Neuronal stem cell (in vitro differentiated cells): ENCODE measurements at regions not wholly inside any gene's neighbourhood (a gene's known extent, or its start where the extent isn't known, plus 50 kb on each side); places are given as distances from the start of the nearest gene placed in this dataset.

Experiments
- DNase-seq: peaks from one replicate; pipeline ENCODE4 v3.0.0-alpha.2; 2013; ENCODE audit warnings: low spot score
- H2AFZ ChIP-seq: one replicate; pipeline ENCODE4 v1.6.1; 2013; ENCODE audit warnings: mild to moderate bottlenecking, low read length, inconsistent platforms
- H2AK5ac ChIP-seq: 2 replicates; pipeline ENCODE4 v1.6.1; 2013; ENCODE audit warnings: low read depth, mild to moderate bottlenecking, inconsistent platforms, low read length, moderate library complexity, mixed read lengths
- H2BK120ac ChIP-seq: 2 replicates; pipeline ENCODE4 v1.6.1; 2013; ENCODE audit warnings: low read depth, mild to moderate bottlenecking, inconsistent platforms, low read length, moderate library complexity, mixed read lengths
- H2BK12ac ChIP-seq: one replicate; pipeline ENCODE4 v1.6.1; 2013; ENCODE audit warnings: low read length, inconsistent platforms
- H2BK15ac ChIP-seq: 2 replicates; pipeline ENCODE4 v1.6.1; 2013; ENCODE audit warnings: mild to moderate bottlenecking, low read length, inconsistent platforms, mixed read lengths
- H2BK5ac ChIP-seq: one replicate; pipeline ENCODE4 v1.6.1; 2013; ENCODE audit warnings: inconsistent platforms, mild to moderate bottlenecking, low read length, moderate library complexity
- H3K14ac ChIP-seq: one replicate; pipeline ENCODE4 v1.6.1; 2013; ENCODE audit warnings: low read length, inconsistent platforms
- H3K18ac ChIP-seq: 2 replicates; pipeline ENCODE4 v1.6.1; 2013; ENCODE audit warnings: low read length, inconsistent platforms
- H3K23ac ChIP-seq: 2 replicates; pipeline ENCODE4 v1.6.1; 2013; ENCODE audit warnings: low read depth, mild to moderate bottlenecking, mixed read lengths, low read length, inconsistent platforms; ENCODE audit not compliant: poor library complexity
- H3K27ac ChIP-seq: replicated peaks from 3 replicates; pipeline ENCODE4 v1.5.1; 2013; ENCODE audit warnings: low read length, inconsistent platforms
- H3K27me3 ChIP-seq, 3 experiments: 2 replicates each; pipeline ENCODE4 v1.6.1; 2013; ENCODE audit warnings: low read length in 3 of 3, mild to moderate bottlenecking in 2 of 3, inconsistent platforms in 1 of 3, low read depth in 1 of 3, mixed read lengths in 1 of 3, moderate library complexity in 1 of 3; ENCODE audit not compliant: control insufficient read depth in 3 of 3, insufficient read depth in 3 of 3
- H3K36me3 ChIP-seq, 2 donors: replicated peaks in 1 of 2; 2 replicates each; pipeline ENCODE4 v1.6.1; 2013; ENCODE audit warnings: low read length in 2 of 2; ENCODE audit not compliant: control insufficient read depth in 2 of 2, insufficient read depth in 2 of 2
- H3K4ac ChIP-seq: 2 replicates; pipeline ENCODE4 v1.6.1; 2013; ENCODE audit warnings: inconsistent platforms, mild to moderate bottlenecking, low read length, moderate library complexity
- H3K4me1 ChIP-seq, 2 donors: 1 replicate in 1 of 2; 2 replicates in 1 of 2; pipeline ENCODE4 v1.6.1; 2013; ENCODE audit warnings: low read length in 2 of 2, low read depth in 1 of 2; ENCODE audit not compliant: control insufficient read depth in 2 of 2, insufficient read depth in 1 of 2
- H3K4me2 ChIP-seq: one replicate; pipeline ENCODE4 v1.6.1; 2013; ENCODE audit warnings: mild to moderate bottlenecking, low read length, inconsistent platforms; ENCODE audit not compliant: insufficient read depth, poor library complexity, severe bottlenecking
- H3K4me3 ChIP-seq, 2 donors: 2 replicates each; pipeline ENCODE4 v1.5.1; 2013; ENCODE audit warnings: low read length in 2 of 2, mild to moderate bottlenecking in 2 of 2, inconsistent platforms in 1 of 2, moderate library complexity in 1 of 2
- H3K79me1 ChIP-seq: one replicate; pipeline ENCODE4 v1.6.1; 2013; ENCODE audit warnings: low read depth, mild to moderate bottlenecking, inconsistent platforms, low read length, moderate library complexity
- H3K9ac ChIP-seq: one replicate; pipeline ENCODE4 v1.6.1; 2013; ENCODE audit warnings: mild to moderate bottlenecking, low read depth, low read length, inconsistent platforms; ENCODE audit not compliant: poor library complexity
- H3K9me3 ChIP-seq, 2 donors: replicated peaks in 1 of 2; 2 replicates each; pipeline versions ENCODE3 to v1.6.1; 2013; ENCODE audit warnings: low read length in 2 of 2, mild to moderate bottlenecking in 2 of 2, inconsistent platforms in 1 of 2, low read depth in 1 of 2, mixed read lengths in 1 of 2, moderate library complexity in 1 of 2; ENCODE audit not compliant: control insufficient read depth in 2 of 2, insufficient read depth in 1 of 2
- H4K8ac ChIP-seq: one replicate; pipeline ENCODE4 v1.6.1; 2013; ENCODE audit warnings: low read depth, mild to moderate bottlenecking, inconsistent platforms, low read length, moderate library complexity
- H4K91ac ChIP-seq: one replicate; pipeline ENCODE4 v1.6.1; 2013; ENCODE audit warnings: low read length, low read depth, mild to moderate bottlenecking, inconsistent platforms; ENCODE audit not compliant: poor library complexity
- WGBS, 2 donors: extraction: QIAGEN DNeasy Blood & Tissue Kit; methylation state at CpG; one replicate each; pipeline ENCODE4 v1.1.7; 2013; ENCODE audit warnings: missing lambda C conversion rate in 2 of 2, mixed read lengths in 1 of 2; ENCODE audit not compliant: insufficient read length in 2 of 2, insufficient replicate concordance in 1 of 2; ENCODE audit errors: extremely low coverage in 2 of 2; 5-methylcytosine and 5-hydroxymethylcytosine counted together

DNA sequence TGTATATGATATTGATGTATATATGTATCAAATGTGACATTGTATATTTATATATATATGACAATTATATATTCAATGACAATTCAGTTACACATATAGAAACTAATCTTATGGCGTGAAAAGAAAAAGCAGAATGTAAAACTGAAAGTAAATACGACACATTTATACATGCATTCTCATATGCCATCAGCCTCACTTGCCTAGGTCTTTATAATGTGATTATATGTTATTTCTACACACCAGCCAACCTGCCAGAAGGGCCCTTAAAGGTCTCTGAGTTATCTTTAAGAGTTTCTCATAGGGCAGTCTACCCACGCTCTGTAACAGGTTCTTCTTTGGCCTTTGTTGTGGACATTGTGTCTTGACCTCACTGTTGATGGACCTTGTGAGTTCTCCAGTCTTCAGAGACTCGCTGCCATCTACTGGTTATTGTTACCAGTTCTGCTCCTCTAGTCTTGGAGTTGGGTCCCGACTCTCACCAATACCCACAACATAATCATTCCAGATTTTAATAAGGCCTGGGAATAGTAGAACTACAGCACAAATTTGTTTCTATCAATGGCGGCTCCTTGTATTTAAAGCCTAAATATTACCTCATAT is 371.5 kb upstream of the GOLIM4 start:
- Histone ChIP-seq H4K91ac (no peak overlapping the region), H2BK12ac (no peak overlapping the region), H2BK120ac (no peak overlapping the region), H3K79me1 (no peaks in the 10 kb centered on the region), H3K4me3 (no peak overlapping the region), H3K18ac (no peak overlapping the region), H3K4me2 (no peak overlapping the region), H3K4ac (no peak overlapping the region), H3K27ac (no peak overlapping the region), H3K9ac (no peak overlapping the region), H3K9me3 (peaks cover 2 to 22% of the 10 kb centered on the region in 2 donors), H2AK5ac (no peak overlapping the region), H3K36me3 (no peaks in the 10 kb centered on the region), H3K23ac (no peak overlapping the region), H3K4me1 (peaks cover 4 to 7% of the 10 kb centered on the region in 2 donors), H3K14ac (no peak overlapping the region), H2BK5ac (no peak overlapping the region), H4K8ac (no peak overlapping the region), H3K27me3 (no peaks in the 10 kb centered on the region), H2AFZ (no peak overlapping the region), H2BK15ac (no peak overlapping the region)
- DNase-seq, result peak; percentile 17
- WGBS, 2 donors, result no CpG with 5 or more reads among the region's 6 CpGs

DNA sequence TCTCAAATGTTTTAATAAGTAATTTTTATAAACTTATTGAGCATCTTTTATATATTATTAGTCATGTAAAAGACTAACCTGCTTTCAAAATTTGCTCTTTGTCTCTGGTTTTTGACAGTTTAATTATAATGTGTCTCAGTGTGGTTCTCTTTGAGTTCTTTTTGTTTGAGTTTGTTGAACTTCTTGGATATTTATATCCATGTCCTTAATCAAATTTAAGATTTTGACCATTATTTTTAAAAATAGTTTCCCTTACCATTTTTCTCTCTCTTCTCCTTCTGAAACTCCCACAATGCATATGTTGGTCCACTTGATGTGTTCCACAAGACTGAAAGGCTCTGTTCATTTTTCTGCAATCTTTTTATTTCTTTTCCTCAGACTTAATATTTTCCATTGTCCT is 366.1 kb upstream of the GOLIM4 start:
- H3K79me1 ChIP-seq, result no peaks in the 10 kb centered on the region
- peaks cover 2 to 36% of the 10 kb centered on the region in 2 donors for H3K9me3 ChIP-seq
- H3K27me3 ChIP-seq, result no peaks in the 10 kb centered on the region
- H3K4me1 ChIP-seq, result peaks cover 0 to 3% of the 10 kb centered on the region in 2 donors
- no peak overlapping the region for H3K14ac ChIP-seq
- no peaks in the 10 kb centered on the region for H3K36me3 ChIP-seq
- no peak overlapping the region for H3K23ac ChIP-seq
- no peak overlapping the region for H3K27ac ChIP-seq
- no peak overlapping the region for H2BK15ac ChIP-seq
- H3K4ac ChIP-seq, result no peak overlapping the region
- no peak overlapping the region for H4K8ac ChIP-seq
- no peak overlapping the region for H3K4me3 ChIP-seq
- H3K4me2 ChIP-seq, result no peak overlapping the region
- H2BK120ac ChIP-seq, result no peak overlapping the region
- no peak overlapping the region for H2AK5ac ChIP-seq
- no peak for DNase-seq
- no peak overlapping the region for H4K91ac ChIP-seq
- H2BK5ac ChIP-seq, result no peak overlapping the region
- H3K9ac ChIP-seq, result no peak overlapping the region
- H3K18ac ChIP-seq, result no peak overlapping the region
- H2BK12ac ChIP-seq, result no peak overlapping the region
- H2AFZ ChIP-seq, result no peak overlapping the region

DNA sequence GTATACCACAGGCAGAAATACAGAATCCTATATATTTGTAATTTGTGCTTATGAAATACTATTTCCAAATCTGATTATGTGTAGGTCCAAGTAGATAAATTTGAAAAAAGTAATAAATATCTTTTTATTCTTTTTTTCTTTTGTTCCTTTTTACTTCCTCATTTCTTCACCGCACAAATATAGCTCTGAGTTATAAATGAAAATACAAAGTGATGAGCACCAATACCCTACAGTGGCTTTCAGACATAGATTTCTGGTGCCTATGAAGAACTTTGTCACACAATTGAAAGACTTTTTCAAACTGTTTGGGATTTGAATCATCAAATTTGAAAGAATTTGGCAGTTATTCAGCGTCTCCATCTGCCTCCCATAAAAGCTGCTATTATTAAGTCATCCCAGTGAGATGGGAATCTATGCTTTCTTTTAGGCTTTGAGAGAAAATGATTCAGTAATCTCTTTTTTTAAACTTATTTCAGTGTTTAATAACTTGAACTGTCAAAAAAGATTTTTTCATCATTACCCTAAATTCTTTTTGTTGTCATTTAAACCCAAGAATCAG is 363.6 kb upstream of the GOLIM4 start:
- Histone ChIP-seq H3K36me3 (no peaks in the 10 kb centered on the region), H3K23ac (no peak overlapping the region), H3K9me3 (peaks cover 2 to 23% of the 10 kb centered on the region in 2 donors), H2BK15ac (no peak overlapping the region), H2BK5ac (no peak overlapping the region), H2AK5ac (no peak overlapping the region), H3K27ac (no peak overlapping the region), H2BK120ac (no peak overlapping the region), H3K9ac (no peak overlapping the region), H3K4ac (no peak overlapping the region), H4K8ac (no peak overlapping the region), H4K91ac (no peak overlapping the region), H3K4me2 (no peak overlapping the region), H3K14ac (no peak overlapping the region), H3K18ac (no peak overlapping the region), H2AFZ (no peak overlapping the region), H3K4me1 (peaks cover 0 to 3% of the 10 kb centered on the region in 2 donors), H2BK12ac (no peak overlapping the region), H3K79me1 (no peaks in the 10 kb centered on the region), H3K4me3 (no peak overlapping the region), H3K27me3 (no peaks in the 10 kb centered on the region)
- WGBS, 2 donors, result no CpG with 5 or more reads among the region's 2 CpGs
- no peak for DNase-seq

DNA sequence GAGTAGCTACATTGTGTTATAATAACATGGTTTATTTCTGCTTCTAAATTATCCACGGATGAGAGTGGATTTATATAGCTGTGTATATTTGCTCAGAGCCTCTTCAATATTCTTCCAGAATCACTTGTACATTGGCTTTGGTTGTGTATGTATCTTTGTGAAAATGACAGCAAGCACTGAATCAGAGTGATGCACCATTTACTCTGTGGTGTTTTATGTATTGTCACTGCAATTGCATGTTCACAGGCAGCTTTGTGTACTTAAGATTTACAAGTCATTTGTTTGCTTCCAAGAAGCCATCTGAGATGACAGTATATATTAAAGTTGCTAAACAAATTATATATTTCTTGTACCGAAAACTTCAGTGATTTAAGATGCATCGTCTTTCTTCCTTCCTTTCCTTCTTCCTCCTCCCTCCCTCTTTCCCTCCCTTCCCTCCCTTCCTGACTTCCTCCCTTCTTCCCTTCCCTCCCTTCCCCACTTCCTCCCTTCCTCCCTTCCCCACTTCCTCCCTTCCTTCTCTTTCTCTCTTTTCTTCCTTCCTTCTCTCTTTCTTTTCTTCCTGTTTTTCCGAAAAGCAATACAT is 362.3 kb upstream of the GOLIM4 start:
- Histone ChIP-seq H3K27me3 (no peaks in the 10 kb centered on the region), H3K4ac (no peak overlapping the region), H4K91ac (no peak overlapping the region), H3K79me1 (no peaks in the 10 kb centered on the region), H2BK12ac (no peak overlapping the region), H3K14ac (no peak overlapping the region), H2BK5ac (no peak overlapping the region), H3K4me2 (no peak overlapping the region), H3K23ac (no peak overlapping the region), H2BK15ac (no peak overlapping the region), H3K4me3 (no peak overlapping the region), H3K4me1 (peaks cover 0 to 3% of the 10 kb centered on the region in 2 donors), H4K8ac (no peak overlapping the region), H2AK5ac (no peak overlapping the region), H2BK120ac (no peak overlapping the region), H3K36me3 (no peaks in the 10 kb centered on the region), H3K18ac (no peak overlapping the region), H3K9me3 (peaks cover 2 to 21% of the 10 kb centered on the region in 2 donors), H3K9ac (no peak overlapping the region), H3K27ac (no peak overlapping the region), H2AFZ (no peak overlapping the region)
- WGBS, 2 donors, result no CpG with 5 or more reads among the region's 4 CpGs
- no peak for DNase-seq
